PC-3 (cell line): ENCODE measurements at regions not wholly inside any gene's neighbourhood (a gene's known extent, or its start where the extent isn't known, plus 50 kb on each side); places are given as distances from the start of the nearest gene placed in this dataset.

ENCODE experiments used
- CTCF ChIP-seq: fragments of 300-600 bp; sonication (generic); conservative IDR thresholded peaks from 2 replicates; pipeline ENCODE4 v1.5.1; 2017; ENCODE audit warnings: antibody characterized with exemption, low read depth, mild to moderate bottlenecking, low read length
- EZH2phosphoT487 ChIP-seq: fragments of 300-600 bp; sonication (generic); IDR thresholded peaks from 2 replicates; pipeline ENCODE4 v1.6.1; 2018; ENCODE audit warnings: mild to moderate bottlenecking, antibody characterized with exemption, low read length, borderline replicate concordance

- TF ChIP-seq CTCF = no peak
- no peak for TF ChIP-seq EZH2phosphoT487
Observed at GRCh38 chr13:79972066-79972569, 368.8 kb downstream of the SPRY2 start.
